UCSD-AML1 (cell line): ENCODE measurements at regions not wholly inside any gene's neighbourhood (a gene's known extent, or its start where the extent isn't known, plus 50 kb on each side); places are given as distances from the start of the nearest gene placed in this dataset.

Experiments
- DNase-seq: peaks from one replicate; lab custom pipeline; 2025; ENCODE audit not compliant: unreplicated experiment; lab: John Stamatoyannopoulos, UW

DNA sequence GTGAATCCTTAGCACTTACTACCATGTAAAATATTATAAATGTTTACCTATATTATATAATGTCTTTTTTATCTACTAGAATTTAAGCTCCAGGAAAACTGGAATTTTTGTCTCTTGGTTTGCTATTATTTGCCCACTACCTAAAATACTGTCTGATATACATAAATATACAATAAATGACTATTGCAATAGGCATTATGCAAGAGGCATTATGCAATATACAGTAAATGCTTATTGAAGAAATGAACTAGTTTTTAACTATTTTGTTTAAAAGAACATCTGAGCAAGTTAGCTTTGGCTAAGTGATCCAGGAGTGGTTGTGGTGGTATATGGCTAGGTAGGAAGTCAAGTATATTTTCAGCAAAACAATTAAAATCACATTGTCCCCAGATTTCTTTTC lies 640.2 kb upstream of the PKN2 start:
- DNase-seq = no peak

GRCh38 chr1:88052167-88052566 lies 631.9 kb upstream of the PKN2 start:
- DNase-seq = no peak

DNA sequence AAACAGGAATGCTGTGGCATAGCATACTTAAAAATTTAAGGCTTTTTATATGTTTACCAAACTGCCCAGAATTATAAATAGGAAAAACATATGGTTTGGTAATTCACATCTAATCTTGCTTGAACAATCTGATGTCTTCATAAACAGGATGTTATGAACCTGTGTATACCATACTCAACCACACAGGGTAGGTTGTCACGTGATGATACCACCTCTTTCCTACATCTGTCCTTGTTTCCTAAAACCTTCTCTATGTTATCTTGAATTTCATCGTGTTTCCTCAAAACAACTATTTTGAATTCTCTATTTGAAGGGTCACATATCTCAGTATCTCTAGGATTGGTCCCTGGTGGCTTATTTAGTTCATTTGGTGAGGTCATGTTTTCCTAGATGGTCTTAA lies 631.0 kb upstream of the PKN2 start:
- no peak for DNase-seq

DNA sequence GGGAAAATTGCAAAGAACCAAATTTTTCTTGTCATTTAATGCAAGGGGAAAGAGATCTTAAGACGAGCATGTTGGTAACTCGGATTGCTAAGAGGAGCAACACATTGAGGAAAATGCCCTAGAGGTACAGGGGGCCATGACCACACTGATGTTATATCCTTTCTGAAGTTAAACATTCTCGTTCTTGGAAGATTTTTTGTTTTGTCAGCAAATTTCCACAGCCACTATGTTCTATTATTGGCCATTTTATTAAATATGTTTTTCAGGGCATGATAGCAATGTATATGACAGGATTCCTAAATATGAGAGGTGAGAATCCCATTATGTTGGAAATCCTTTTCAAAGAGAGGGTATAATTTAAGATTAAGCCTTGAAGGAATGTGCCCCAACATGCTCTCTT lies 627.2 kb upstream of the PKN2 start:
- DNase-seq = no peak

DNA sequence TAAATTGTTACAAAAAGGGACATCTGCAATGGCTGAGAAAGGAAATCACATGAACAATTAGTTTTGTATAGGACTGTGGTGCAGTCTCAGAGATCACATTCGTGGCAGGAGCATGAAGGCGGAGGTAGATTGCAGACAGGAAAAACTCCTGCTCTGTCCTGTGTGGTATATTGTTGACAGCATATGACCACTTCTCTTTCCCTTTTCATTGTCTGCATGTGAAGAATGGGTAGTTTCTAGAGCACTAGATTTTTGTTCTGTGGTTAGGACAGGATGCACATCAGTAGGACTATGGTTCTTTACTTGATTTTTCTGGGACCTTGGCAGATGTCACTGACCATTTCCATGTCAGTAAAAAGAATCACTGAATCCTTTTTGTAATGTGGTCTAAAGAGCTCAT lies 625.9 kb upstream of the PKN2 start:
- DNase-seq = peak; percentile 15

DNA sequence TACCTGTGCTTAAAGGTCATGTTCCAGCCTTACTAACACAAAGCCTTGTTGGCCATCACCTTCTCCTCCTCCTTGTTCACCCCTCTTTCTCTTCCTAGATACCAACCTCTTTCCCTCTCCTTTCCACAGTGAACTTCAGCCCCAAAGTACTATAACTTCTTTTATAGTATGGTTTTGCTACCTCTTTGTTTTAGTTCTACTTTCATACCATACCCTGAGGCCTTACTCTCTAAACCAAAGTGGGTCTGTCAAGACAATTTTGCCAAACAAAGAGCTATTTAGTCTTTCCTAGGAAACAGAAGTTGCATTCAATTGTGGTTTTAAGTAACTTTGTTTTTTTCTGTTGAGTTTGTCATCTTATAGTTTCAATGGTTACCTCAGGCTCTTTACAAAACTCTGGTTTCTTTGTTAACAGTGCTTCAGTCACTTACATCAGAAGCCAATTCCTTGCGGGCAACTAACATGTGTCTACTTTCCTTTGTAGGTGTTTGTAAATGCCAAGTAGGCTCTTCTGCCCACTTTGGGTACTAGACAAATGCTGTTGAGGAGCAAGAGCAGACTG lies 623.9 kb upstream of the PKN2 start:
- DNase-seq = no peak

DNA sequence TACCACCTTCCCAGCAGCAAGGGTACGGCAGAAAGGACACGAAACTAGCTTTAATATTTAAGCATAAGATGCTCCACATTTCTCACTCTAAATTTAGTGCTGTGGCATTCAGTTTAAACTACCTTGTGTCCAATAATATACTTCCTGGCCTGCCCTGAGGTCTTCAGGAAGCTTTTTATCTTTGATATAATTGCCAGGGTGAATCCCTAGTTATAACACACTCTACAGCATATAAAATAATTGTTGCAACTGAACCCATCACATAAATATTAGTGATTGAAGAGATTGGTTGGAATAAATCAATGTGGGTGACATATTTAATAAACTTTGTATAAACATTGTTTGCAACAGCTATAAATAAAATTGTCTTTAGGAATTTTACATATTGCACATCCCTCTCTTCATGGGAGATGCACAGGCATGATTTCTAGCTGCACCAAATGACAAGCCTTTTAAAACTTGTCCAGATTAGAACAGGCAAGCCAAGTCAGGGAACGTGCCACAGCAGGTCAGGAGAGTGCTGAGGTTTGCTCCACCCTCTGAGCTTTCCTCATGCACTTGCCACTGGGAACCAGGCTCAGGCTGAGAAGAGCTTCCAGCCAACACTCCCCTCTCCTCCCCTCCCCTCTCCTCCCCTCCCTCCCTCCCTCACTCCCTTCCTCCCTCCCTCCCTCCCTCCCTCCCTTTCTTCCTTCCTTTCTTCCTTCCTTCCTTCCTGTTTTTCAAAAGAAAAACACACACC lies 623.2 kb upstream of the PKN2 start:
- no peak for DNase-seq

GRCh38 chr1:88061492-88062177 lies 622.4 kb upstream of the PKN2 start:
- peak; percentile 37 for DNase-seq

DNA sequence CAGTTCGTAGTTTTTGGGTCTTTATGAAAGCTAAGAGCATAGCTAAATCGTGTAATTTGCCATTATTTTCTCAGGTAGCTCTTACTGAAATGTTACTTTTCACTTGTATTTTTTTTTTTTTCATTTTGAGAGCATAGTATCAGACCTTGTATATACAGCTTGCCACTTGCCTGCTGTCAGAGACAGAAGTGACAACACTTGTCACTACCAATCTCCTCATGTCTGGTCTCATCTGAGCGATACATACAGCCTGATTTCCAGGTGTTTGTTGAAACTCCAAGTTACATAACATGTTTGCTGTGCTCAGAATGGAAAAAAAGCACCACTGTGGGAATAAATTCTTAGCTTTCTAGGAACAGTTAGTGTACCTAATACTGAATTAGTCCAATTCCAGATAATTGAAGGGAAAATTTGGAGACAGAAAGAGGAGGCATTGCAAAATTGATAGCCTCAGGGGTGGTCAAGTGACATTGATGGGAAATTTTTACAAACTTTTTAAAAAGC lies 621.4 kb upstream of the PKN2 start:
- DNase-seq = no peak

DNA sequence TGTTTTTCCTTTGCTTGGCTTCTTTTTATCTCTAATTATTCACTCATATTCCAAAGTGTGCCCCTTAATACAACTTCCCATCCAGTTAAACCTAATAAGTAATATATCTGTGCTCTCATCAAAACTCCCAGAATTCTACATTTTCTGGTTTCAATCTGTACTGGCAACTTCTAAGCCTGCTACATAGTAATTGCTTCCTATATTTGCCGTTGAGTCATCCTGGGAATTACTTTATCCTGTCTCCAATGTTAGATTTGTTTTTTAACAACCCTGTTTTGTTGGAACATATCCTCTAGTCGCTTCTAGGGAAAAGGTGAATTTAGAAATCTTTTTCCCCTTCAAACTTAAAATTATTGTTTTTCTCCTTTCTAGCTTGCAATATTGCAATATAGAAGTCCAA lies 620.5 kb upstream of the PKN2 start:
- no peak for DNase-seq

- no peak for DNase-seq
Measured at GRCh38 chr1:88068407-88068960, 615.6 kb upstream of the PKN2 start.

GRCh38 chr1:88070956-88071355 lies 613.1 kb upstream of the PKN2 start:
- DNase-seq = no peak

DNA sequence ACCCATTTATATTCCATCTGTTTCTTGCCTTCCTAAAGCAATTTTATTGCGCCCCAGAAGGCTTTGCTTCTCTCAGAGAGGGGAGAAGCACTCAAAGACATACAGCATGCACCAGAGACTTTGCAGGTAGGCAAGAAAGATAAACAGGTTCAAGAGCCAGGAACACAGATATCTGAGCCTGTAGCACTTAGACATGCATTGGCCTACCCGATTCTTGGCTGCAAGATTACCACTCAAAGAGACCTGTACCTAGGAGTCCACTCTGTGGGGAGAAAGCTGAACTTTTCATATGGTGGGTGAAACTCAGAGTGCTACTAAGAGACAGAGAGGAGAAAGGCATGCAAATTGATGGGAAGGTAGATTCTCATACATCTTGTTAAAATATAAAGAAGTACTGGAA lies 609.4 kb upstream of the PKN2 start:
- DNase-seq = no peak

- DNase-seq = no peak
Measured at GRCh38 chr1:88075813-88076212, 608.3 kb upstream of the PKN2 start.

DNA sequence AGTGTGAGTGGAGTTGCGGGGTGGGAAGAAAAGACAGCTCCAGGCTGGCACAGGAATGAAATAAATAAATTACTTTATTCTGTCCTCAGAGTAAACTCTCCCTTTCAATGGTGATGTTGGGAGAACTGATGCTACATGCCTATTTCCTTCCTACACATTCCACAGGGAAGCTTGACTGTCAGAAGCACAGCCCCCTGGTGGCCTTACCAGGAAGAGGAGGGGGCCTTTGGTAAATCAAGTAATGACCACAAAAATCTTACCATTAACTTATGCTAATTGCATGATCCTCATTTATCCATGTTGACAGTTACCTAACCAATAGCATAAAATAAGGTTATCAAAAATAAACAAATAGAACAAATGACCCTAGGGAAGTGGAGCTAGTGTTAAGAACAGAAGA lies 605.0 kb upstream of the PKN2 start:
- no peak for DNase-seq

DNA sequence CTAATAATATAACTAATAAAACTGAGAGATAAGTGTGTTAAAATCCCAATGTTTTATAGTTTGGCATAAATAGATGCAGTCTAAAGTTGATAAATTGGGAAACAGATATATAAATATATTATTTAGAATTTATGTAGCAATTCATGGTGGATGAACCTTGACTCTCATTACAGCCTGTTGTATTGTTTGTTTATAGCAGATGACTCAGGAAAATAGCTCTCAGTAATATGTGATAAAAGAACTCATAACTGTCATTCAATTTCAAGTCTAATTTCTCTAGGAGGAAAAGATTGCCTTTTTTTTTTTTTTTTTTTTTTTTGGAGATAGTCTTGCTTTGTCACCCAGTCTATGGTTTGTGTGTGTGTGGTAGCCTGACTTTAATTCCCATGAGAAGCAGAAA lies 603.2 kb upstream of the PKN2 start:
- DNase-seq = no peak

- no peak for DNase-seq
Measured at GRCh38 chr1:88088481-88088880, 595.6 kb upstream of the PKN2 start.

GRCh38 chr1:88089961-88090360 lies 594.1 kb upstream of the PKN2 start:
- no peak for DNase-seq

DNA sequence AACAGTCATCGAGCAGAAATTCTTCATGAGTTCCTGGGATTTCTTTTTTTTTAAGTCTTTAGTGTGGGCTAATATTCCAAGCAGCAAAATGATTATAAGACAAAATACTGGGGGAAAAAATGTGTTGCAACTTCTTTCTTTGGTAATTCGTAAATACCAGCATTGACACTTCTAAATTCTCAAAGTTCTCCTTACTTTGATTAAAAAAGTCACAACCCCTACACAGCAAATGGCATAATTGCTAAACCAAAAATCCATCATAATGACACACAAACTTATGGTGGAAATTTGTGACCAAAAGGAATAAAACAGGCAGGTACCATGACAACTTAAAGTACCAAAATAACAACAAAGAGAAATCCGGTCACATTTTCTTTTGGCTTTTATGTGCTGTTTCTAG lies 585.2 kb upstream of the PKN2 start:
- no peak for DNase-seq

DNA sequence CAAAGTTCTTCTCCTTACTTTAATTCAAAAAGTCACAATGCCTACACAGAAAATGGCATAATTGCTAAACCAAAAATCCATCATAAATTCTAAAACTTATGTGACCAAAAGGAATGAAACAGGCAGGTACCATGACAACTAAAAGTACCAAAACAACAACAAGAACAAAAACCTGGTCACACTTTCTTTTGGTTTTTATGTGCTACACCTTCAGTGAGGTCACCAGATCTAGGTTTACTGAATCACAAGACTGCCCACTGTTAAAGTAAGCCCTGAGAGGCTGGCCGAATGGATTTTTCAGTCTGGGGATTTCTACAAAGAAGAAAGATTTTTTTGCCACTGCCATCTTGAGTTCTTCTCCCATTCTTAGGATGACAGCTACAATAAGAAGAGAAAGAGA lies 583.0 kb upstream of the PKN2 start:
- no peak for DNase-seq

- no peak for DNase-seq
Measured at GRCh38 chr1:88104236-88104635, 579.8 kb upstream of the PKN2 start.

GRCh38 chr1:88104886-88105285 lies 579.2 kb upstream of the PKN2 start:
- DNase-seq = no peak
